HCEC 1CT (cell line): ENCODE measurements at regions not wholly inside any gene's neighbourhood (a gene's known extent, or its start where the extent isn't known, plus 50 kb on each side); places are given as distances from the start of the nearest gene placed in this dataset.

Source experiments
- DNase-seq: peaks from one replicate; pipeline ENCODE4 v3.0.0-alpha.2; 2017

GRCh38 chr14:80378084-80378690, 166.9 kb upstream of the DIO2 start:
- DNase-seq: no peak

- no peak for DNase-seq
Observed at GRCh38 chr14:80364816-80365215, 153.5 kb upstream of the DIO2 start.

GRCh38 chr14:80364274-80364673, 153.0 kb upstream of the DIO2 start:
- peak; percentile 21 for DNase-seq

- no peak for DNase-seq
Observed at GRCh38 chr14:80358112-80358511, 146.8 kb upstream of the DIO2 start.

GRCh38 chr14:80356413-80356812, 145.1 kb upstream of the DIO2 start:
- peak; percentile 26 for DNase-seq

- DNase-seq: no peak
Observed at GRCh38 chr14:80354860-80355581, 143.7 kb upstream of the DIO2 start.

- DNase-seq: no peak
Observed at GRCh38 chr14:80352471-80352870, 141.2 kb upstream of the DIO2 start.

- DNase-seq: no peak
Observed at GRCh38 chr14:80350707-80351106, 139.4 kb upstream of the DIO2 start.

- no peak for DNase-seq
Observed at GRCh38 chr14:80346395-80346794, 135.1 kb upstream of the DIO2 start.

- DNase-seq: no peak
Observed at GRCh38 chr14:80344208-80344607, 132.9 kb upstream of the DIO2 start.

GRCh38 chr14:80336608-80337106, 125.4 kb upstream of the DIO2 start:
- no peak for DNase-seq

GRCh38 chr14:80325688-80326087, 114.4 kb upstream of the DIO2 start:
- no peak for DNase-seq

GRCh38 chr14:80325112-80325511, 113.8 kb upstream of the DIO2 start:
- DNase-seq: no peak

GRCh38 chr14:80324649-80325048, 113.3 kb upstream of the DIO2 start:
- DNase-seq: no peak

GRCh38 chr14:80323038-80323665, 111.8 kb upstream of the DIO2 start:
- no peak for DNase-seq

- no peak for DNase-seq
Observed at GRCh38 chr14:80316441-80316840, 105.1 kb upstream of the DIO2 start.

- DNase-seq: no peak
Observed at GRCh38 chr14:80315681-80316080, 104.4 kb upstream of the DIO2 start.

- DNase-seq: no peak
Observed at GRCh38 chr14:80313806-80314205, 102.5 kb upstream of the DIO2 start.

GRCh38 chr14:80310938-80311750, 99.8 kb upstream of the DIO2 start:
- DNase-seq: no peak

GRCh38 chr14:80304125-80304766, 92.9 kb upstream of the DIO2 start:
- DNase-seq: peak; percentile 3

GRCh38 chr14:80300351-80300750, 89.0 kb upstream of the DIO2 start:
- DNase-seq: no peak

GRCh38 chr14:80298491-80299017, 87.2 kb upstream of the DIO2 start:
- no peak for DNase-seq
